GM23248 (cell line): ENCODE measurements at regions not wholly inside any gene's neighbourhood (a gene's known extent, or its start where the extent isn't known, plus 50 kb on each side); places are given as distances from the start of the nearest gene placed in this dataset.

Source experiments
- DNase-seq: peaks from one replicate; pipeline ENCODE4 v3.0.0-alpha.2; 2015
- H2AFZ ChIP-seq: fragments of 200-600 bp; sonication (generic); 2 replicates; pipeline ENCODE4 v1.6.1; 2016; ENCODE audit warnings: antibody characterized with exemption
- H3F3A ChIP-seq: fragments of 200-600 bp; sonication (generic); 2 replicates; pipeline ENCODE4 v1.6.1; 2016; ENCODE audit warnings: mild to moderate bottlenecking, antibody characterized with exemption, mixed run types; ENCODE audit not compliant: insufficient read depth
- H3K27ac ChIP-seq: fragments of 200-600 bp; sonication (generic); 2 replicates; pipeline ENCODE4 v1.5.1; 2016; ENCODE audit warnings: mild to moderate bottlenecking
- H3K27me3 ChIP-seq: fragments of 200-600 bp; sonication (generic); replicated peaks from 2 replicates; pipeline ENCODE4 v1.6.1; 2016; ENCODE audit warnings: mild to moderate bottlenecking; ENCODE audit not compliant: insufficient read depth
- H3K36me3 ChIP-seq: fragments of 200-600 bp; sonication (generic); 2 replicates; pipeline ENCODE4 v1.6.1; 2016; ENCODE audit warnings: low read depth, mild to moderate bottlenecking
- H3K4me1 ChIP-seq: fragments of 200-600 bp; sonication (generic); 2 replicates; pipeline ENCODE4 v1.6.1; 2016; ENCODE audit warnings: mild to moderate bottlenecking; ENCODE audit not compliant: insufficient read depth
- H3K4me2 ChIP-seq: fragments of 200-600 bp; sonication (generic); one replicate; pipeline ENCODE4 v1.6.1; 2016; ENCODE audit warnings: mild to moderate bottlenecking; ENCODE audit not compliant: unreplicated experiment
- H3K4me3 ChIP-seq: fragments of 200-600 bp; sonication (generic); 2 replicates; pipeline ENCODE4 v1.5.1; 2016; ENCODE audit warnings: mild to moderate bottlenecking
- H3K79me2 ChIP-seq: fragments of 200-600 bp; sonication (generic); 2 replicates; pipeline ENCODE4 v1.6.1; 2016; ENCODE audit warnings: mild to moderate bottlenecking; ENCODE audit not compliant: insufficient read depth
- H3K9ac ChIP-seq: fragments of 200-600 bp; sonication (generic); 2 replicates; pipeline ENCODE4 v1.6.1; 2016; ENCODE audit warnings: mild to moderate bottlenecking
- H3K9me2 ChIP-seq: fragments of 200-600 bp; sonication (generic); 2 replicates; pipeline ENCODE4 v1.6.1; 2016; ENCODE audit warnings: mixed run types, mild to moderate bottlenecking, moderate library complexity; ENCODE audit not compliant: insufficient read depth
- H3K9me3 ChIP-seq: fragments of 200-600 bp; sonication (generic); one replicate; pipeline ENCODE4 v1.6.1; 2017; ENCODE audit warnings: low read depth
- H4K20me1 ChIP-seq: fragments of 200-600 bp; sonication (generic); 2 replicates; pipeline ENCODE4 v1.6.0; 2016; ENCODE audit not compliant: insufficient read depth
- EZH2 ChIP-seq: fragments of 200-600 bp; sonication (generic); IDR thresholded peaks from 2 replicates; pipeline ENCODE4 v1.6.1; 2018; ENCODE audit warnings: antibody characterized with exemption, mild to moderate bottlenecking; ENCODE audit not compliant: insufficient read depth, poor library complexity, severe bottlenecking
- EZH2phosphoT487 ChIP-seq: fragments of 200-600 bp; sonication (generic); IDR thresholded peaks from 2 replicates; pipeline ENCODE4 v1.6.1; 2018; ENCODE audit warnings: antibody characterized with exemption, moderate library complexity, mild to moderate bottlenecking, low read depth; ENCODE audit not compliant: insufficient read depth
- WGBS, 2 experiments: methylation state at CpG; one replicate each; pipeline ENCODE4 v1.1.6; 2015 to 2017; ENCODE audit warnings: low lambda C conversion rate in 2 of 2, low coverage in 1 of 2; ENCODE audit errors: missing lambda C conversion rate in 2 of 2; 5-methylcytosine and 5-hydroxymethylcytosine counted together
- in situ Hi-C: fragments of 300-500 bp; cut with MboI; formaldehyde crosslinking; loops from 2 replicates; pipeline ENCODE4 v1.15.0; 2020

DNA sequence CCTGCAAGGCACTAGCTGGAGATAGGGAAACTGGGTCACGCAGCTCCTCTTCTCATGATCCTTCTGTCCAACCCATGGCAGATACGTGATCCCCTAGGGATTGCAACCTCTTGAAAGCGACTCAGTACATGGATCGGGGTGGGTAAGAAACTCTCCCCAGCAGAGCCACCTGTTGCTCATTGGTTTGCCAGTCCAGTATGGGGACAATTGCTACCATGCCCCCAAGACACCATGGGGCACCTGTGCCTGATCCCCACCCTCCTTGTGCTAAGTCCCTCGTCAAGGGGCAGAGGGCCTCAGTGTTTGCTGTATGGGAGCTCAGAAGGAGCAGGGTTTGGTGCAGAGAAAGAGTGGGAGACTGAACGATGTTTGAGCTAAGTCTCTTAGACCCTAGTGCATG, 500.9 kb downstream of the ENC1 start:
- H3K4me2 ChIP-seq = no peak overlapping the region
- WGBS, 2 experiments = 90 to 95% methylated on average over 6 of the region's 6 CpGs
- peaks cover 5% of the 10 kb centered on the region for H3K4me1 ChIP-seq
- no peak for TF ChIP-seq EZH2
- TF ChIP-seq EZH2phosphoT487 = no peak
- no peaks in the 10 kb centered on the region for H3K27me3 ChIP-seq
- no peaks in the 10 kb centered on the region for H3K79me2 ChIP-seq
- no peak for DNase-seq
- no peak overlapping the region for H3K9ac ChIP-seq
- H3K4me3 ChIP-seq = no peak overlapping the region
- H3K9me2 ChIP-seq = no peaks in the 10 kb centered on the region
- no peaks in the 10 kb centered on the region for H3K9me3 ChIP-seq
- H3F3A ChIP-seq = peaks cover 15% of the 10 kb centered on the region
- no peaks in the 10 kb centered on the region for H4K20me1 ChIP-seq
- H3K36me3 ChIP-seq = no peaks in the 10 kb centered on the region
- H3K27ac ChIP-seq = no peak overlapping the region
- in situ Hi-C loops = no loop called here
- no peak overlapping the region for H2AFZ ChIP-seq

DNA sequence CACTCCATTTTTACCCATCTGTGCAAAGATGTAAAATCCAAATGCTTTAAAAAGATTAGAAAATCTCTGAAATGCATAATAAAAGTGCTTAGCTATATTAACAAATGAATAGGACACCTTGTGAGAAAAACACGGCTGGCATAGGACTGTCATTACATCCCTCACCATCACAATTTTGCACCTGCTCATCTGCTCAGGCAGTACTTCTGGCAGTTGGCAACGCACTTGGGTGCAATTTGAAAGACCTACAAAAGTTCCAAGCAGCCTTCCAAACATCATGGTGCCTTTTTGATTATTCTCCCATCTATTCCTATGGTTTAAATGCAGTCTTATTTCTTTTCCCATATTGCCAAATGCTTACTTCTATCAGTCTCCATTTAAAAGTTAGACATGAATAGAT, 501.8 kb downstream of the ENC1 start:
- no peak overlapping the region for H3K4me2 ChIP-seq
- H3K9ac ChIP-seq = no peak overlapping the region
- no peaks in the 10 kb centered on the region for H4K20me1 ChIP-seq
- no peak for DNase-seq
- TF ChIP-seq EZH2 (no peak), EZH2phosphoT487 (no peak)
- H3K27ac ChIP-seq = no peak overlapping the region
- 55 to 72% methylated on average over 2 of the region's 2 CpGs for WGBS, 2 experiments
- peaks cover 5% of the 10 kb centered on the region for H3K4me1 ChIP-seq
- peaks cover 15% of the 10 kb centered on the region for H3F3A ChIP-seq
- H3K79me2 ChIP-seq = no peaks in the 10 kb centered on the region
- no peaks in the 10 kb centered on the region for H3K9me2 ChIP-seq
- H3K4me3 ChIP-seq = no peak overlapping the region
- H2AFZ ChIP-seq = no peak overlapping the region
- no peaks in the 10 kb centered on the region for H3K27me3 ChIP-seq
- H3K36me3 ChIP-seq = no peaks in the 10 kb centered on the region
- in situ Hi-C loops = no loop called here
- no peaks in the 10 kb centered on the region for H3K9me3 ChIP-seq

DNA sequence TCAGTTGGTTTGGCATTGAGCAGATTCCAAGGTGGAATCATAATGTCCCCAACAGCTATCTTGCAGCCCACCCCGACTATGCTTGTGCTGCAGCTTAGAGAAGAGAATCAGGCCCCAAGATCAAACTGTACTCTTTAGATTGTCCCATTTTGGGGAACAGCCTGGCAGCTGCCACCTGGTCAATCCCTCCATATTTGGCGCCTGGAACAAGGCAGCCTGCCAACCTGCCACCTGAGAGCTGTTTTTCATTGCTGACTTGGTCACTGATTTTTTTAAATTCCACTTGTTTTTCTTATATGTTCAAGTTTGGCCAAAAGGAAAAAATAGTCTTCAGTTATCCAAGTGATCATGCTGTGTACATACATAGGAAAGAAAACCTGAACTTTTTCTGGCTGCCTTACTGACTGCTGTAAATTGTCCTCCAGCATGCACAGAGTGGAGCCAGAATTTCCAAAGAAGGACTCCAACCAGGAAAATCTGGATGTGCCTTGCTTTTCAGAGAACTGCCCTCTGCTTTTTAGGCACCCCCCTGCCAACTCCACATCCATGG, 504.2 kb downstream of the ENC1 start:
- H4K20me1 ChIP-seq = no peaks in the 10 kb centered on the region
- H2AFZ ChIP-seq = no peak overlapping the region
- no peak overlapping the region for H3K9ac ChIP-seq
- TF ChIP-seq EZH2phosphoT487 (no peak), EZH2 (no peak)
- 83 to 84% methylated on average over 2 of the region's 2 CpGs for WGBS, 2 experiments
- no peak overlapping the region for H3K27ac ChIP-seq
- H3K4me2 ChIP-seq = no peak overlapping the region
- H3F3A ChIP-seq = peaks cover 10% of the 10 kb centered on the region
- H3K36me3 ChIP-seq = no peaks in the 10 kb centered on the region
- in situ Hi-C loops = no loop called here
- H3K9me2 ChIP-seq = no peaks in the 10 kb centered on the region
- DNase-seq = no peak
- peaks cover 5% of the 10 kb centered on the region for H3K4me1 ChIP-seq
- no peaks in the 10 kb centered on the region for H3K27me3 ChIP-seq
- H3K9me3 ChIP-seq = no peaks in the 10 kb centered on the region
- H3K79me2 ChIP-seq = no peaks in the 10 kb centered on the region
- no peak overlapping the region for H3K4me3 ChIP-seq

DNA sequence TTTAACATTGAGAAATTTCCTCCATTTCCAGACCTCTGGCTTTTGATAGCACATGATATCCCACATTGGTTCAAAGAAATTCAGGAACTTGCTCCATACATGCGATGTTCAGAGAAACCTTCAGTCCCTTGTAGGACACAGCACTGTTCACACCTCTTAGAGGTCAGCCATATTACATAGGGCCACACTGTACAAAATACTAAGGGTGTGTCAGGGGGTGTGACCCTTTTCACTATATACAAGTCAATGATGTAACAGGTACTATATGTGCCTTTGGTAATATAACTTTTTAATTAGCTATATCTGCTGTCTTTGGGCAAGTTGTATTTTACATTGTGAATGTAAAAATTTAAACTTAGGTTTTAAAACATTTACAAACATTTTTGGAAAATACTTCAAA, 505.5 kb downstream of the ENC1 start:
- DNase-seq = no peak
- no peak overlapping the region for H3K4me2 ChIP-seq
- WGBS, 2 experiments = 86 to 96% methylated on average over 1 of the region's 1 CpG
- in situ Hi-C loops = no loop called here
- H3K9me3 ChIP-seq = no peaks in the 10 kb centered on the region
- no peaks in the 10 kb centered on the region for H3K27me3 ChIP-seq
- no peaks in the 10 kb centered on the region for H3K4me1 ChIP-seq
- no peaks in the 10 kb centered on the region for H3K9me2 ChIP-seq
- H3K4me3 ChIP-seq = no peak overlapping the region
- no peak overlapping the region for H2AFZ ChIP-seq
- TF ChIP-seq EZH2 (no peak), EZH2phosphoT487 (no peak)
- no peak overlapping the region for H3K9ac ChIP-seq
- H3F3A ChIP-seq = no peaks in the 10 kb centered on the region
- no peak overlapping the region for H3K27ac ChIP-seq
- H3K79me2 ChIP-seq = no peaks in the 10 kb centered on the region
- no peaks in the 10 kb centered on the region for H3K36me3 ChIP-seq
- no peaks in the 10 kb centered on the region for H4K20me1 ChIP-seq

DNA sequence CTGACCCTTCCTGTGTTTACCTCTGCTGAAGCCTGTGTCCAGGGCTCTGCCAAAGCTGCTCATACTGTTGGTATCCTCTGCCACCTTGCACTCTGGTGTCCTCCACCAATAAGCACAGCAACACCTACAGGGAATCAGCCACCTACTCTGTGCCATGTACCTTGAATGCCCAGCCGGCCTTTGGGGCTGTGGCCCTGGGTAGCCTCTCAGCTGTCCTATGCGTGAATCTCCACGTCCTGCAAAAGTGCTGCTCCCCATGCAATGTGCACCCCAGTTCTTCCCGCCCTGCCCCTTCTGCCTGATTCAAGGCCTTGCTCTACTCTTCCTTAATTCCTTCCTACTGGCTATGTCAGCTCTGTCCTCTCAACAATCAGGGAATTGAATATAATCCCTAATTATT, 506.5 kb downstream of the ARHGEF28 start:
- H4K20me1 ChIP-seq = no peaks in the 10 kb centered on the region
- TF ChIP-seq EZH2phosphoT487 (no peak), EZH2 (no peak)
- H3K36me3 ChIP-seq = no peaks in the 10 kb centered on the region
- H3K9me3 ChIP-seq = no peaks in the 10 kb centered on the region
- in situ Hi-C loops = no loop called here
- no peaks in the 10 kb centered on the region for H3K27me3 ChIP-seq
- H3K4me1 ChIP-seq = no peaks in the 10 kb centered on the region
- H3F3A ChIP-seq = no peaks in the 10 kb centered on the region
- H3K4me3 ChIP-seq = no peak overlapping the region
- no peaks in the 10 kb centered on the region for H3K79me2 ChIP-seq
- H3K4me2 ChIP-seq = no peak overlapping the region
- H3K27ac ChIP-seq = no peak overlapping the region
- DNase-seq = no peak
- no peak overlapping the region for H2AFZ ChIP-seq
- H3K9me2 ChIP-seq = no peaks in the 10 kb centered on the region
- H3K9ac ChIP-seq = no peak overlapping the region
- 96 to 98% methylated on average over 4 of the region's 4 CpGs for WGBS, 2 experiments
